ENCODE measurements at regions not wholly inside any gene's neighbourhood (a gene's known extent, or its start where the extent isn't known, plus 50 kb on each side); places are given as distances from the start of the nearest gene placed in this dataset.

DNA sequence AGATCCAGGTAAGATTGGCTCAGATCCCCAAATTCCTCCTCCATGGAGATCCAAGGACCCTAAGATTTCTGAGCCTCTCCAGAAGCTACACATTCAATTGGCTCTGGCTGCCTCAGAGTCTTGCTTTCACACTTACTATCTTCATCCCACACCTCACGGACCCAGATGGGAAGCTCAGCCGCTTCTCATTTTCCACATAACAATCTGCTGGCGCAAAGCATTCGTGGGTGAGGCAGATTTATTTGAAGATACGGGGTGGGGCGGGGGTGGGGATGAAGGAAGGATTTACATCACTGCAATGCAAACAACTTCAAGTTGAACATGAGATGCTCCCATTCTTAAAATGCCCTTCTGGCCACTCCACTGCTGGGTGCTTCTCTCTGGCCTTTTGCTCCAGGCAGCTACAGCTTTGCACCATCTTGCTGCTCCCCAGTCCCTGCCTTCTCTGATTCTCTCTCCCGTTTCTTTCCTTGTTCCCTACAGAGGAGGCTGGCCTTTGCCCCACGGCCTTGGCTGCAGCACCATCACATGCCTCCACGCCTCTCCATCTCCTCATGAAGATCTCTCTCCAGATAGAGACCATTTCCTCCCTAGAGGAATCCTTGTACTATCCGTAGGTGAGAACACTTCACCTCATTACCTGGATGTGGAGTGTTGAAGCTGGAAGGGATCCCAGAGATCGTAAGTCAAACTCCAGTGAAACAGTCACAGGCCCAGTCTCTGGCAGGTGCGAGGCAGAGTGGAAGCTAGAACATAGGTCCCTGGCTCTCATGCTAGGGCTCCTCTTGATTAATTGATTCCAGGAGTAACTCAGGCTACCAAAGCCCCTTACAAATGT lies 175.9 kb downstream of the RPLP1 start:
- Histone ChIP-seq H3K4me3 (ENCODE audit: low read depth in 1 of 2, low read length in 2 of 2) (no peak overlapping the region), H3K4me1 (ENCODE audit: insufficient read depth, low read length) (no peaks in the 10 kb centered on the region), H3K79me2 (ENCODE audit: insufficient read depth, low read length) (no peaks in the 10 kb centered on the region), H3K4me2 (ENCODE audit: insufficient read depth, low read length) (no peak overlapping the region), H4K20me1 (ENCODE audit: insufficient read depth, low read length) (no peaks in the 10 kb centered on the region), H3K9me3 (ENCODE audit: insufficient read depth, low read length, severe bottlenecking) (no peaks in the 10 kb centered on the region), H3K27me3 (ENCODE audit: insufficient read depth, low read length, poor library complexity) (no peaks in the 10 kb centered on the region), H3K27ac (ENCODE audit: low read length) (no peak overlapping the region), H3K36me3 (ENCODE audit: insufficient read depth, low read length) (no peaks in the 10 kb centered on the region), H3K9ac (ENCODE audit: low read depth, low read length) (no peak overlapping the region), H2AFZ (ENCODE audit: low read depth, low read length) (no peak overlapping the region)
- TF ChIP-seq EZH2 (IDR thresholded peaks at IDR 0.05; ENCODE audit: borderline replicate concordance, low read depth, low read length, severe bottlenecking) = no peak
- TF ChIP-seq, protein P1, sequence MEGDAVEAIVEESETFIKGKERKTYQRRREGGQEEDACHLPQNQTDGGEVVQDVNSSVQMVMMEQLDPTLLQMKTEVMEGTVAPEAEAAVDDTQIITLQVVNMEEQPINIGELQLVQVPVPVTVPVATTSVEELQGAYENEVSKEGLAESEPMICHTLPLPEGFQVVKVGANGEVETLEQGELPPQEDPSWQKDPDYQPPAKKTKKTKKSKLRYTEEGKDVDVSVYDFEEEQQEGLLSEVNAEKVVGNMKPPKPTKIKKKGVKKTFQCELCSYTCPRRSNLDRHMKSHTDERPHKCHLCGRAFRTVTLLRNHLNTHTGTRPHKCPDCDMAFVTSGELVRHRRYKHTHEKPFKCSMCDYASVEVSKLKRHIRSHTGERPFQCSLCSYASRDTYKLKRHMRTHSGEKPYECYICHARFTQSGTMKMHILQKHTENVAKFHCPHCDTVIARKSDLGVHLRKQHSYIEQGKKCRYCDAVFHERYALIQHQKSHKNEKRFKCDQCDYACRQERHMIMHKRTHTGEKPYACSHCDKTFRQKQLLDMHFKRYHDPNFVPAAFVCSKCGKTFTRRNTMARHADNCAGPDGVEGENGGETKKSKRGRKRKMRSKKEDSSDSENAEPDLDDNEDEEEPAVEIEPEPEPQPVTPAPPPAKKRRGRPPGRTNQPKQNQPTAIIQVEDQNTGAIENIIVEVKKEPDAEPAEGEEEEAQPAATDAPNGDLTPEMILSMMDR (IDR thresholded peaks at IDR 0.05; ENCODE audit: borderline replicate concordance, extremely low read depth, low read length, poor library complexity, severe bottlenecking) = no peak
- ATAC-seq (ENCODE audit: insufficient read depth, low read depth) (no peak), DNase-seq (no peak)

DNA sequence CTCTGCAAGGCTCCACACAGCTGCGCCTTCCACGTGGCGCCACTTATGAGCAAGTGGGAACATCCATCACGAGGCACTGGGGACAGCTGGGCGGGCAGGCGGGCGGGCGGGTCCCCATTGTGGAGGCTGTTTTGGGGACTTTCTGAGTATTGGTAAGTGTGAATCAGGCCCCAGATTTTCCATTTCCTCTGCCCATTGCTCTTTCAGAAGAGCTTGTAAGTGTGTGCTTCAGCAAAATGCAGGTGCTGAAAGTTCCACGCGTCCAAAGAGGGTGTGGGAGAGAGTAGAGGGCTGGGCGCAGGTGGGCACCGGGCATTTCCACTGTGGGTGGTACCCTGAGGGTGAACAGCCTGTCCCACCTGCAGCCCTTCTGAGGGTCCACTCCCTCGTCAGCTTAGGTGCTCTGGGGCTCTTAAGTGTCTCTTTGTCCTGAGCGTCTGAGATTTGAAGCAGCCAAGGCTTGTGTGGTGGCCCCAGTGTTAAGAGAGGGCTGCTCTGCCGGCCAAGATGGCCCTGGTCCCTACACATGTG lies 177.1 kb downstream of the RPLP1 start:
- no peaks in the 10 kb centered on the region for H3K27me3 ChIP-seq (ENCODE audit: insufficient read depth, low read length, poor library complexity)
- H3K79me2 ChIP-seq (ENCODE audit: insufficient read depth, low read length) = no peaks in the 10 kb centered on the region
- H4K20me1 ChIP-seq (ENCODE audit: insufficient read depth, low read length) = no peaks in the 10 kb centered on the region
- ATAC-seq (ENCODE audit: insufficient read depth, low read depth) (no peak), DNase-seq (no peak)
- no peak overlapping the region for H3K4me2 ChIP-seq (ENCODE audit: insufficient read depth, low read length)
- no peaks in the 10 kb centered on the region for H3K36me3 ChIP-seq (ENCODE audit: insufficient read depth, low read length)
- H2AFZ ChIP-seq (ENCODE audit: low read depth, low read length) = no peak overlapping the region
- no peak overlapping the region for H3K9ac ChIP-seq (ENCODE audit: low read depth, low read length)
- no peak overlapping the region for H3K27ac ChIP-seq (ENCODE audit: low read length)
- no peak overlapping the region for H3K4me3 ChIP-seq (ENCODE audit: low read depth in 1 of 2, low read length in 2 of 2)
- H3K4me1 ChIP-seq (ENCODE audit: insufficient read depth, low read length) = no peaks in the 10 kb centered on the region
- no peaks in the 10 kb centered on the region for H3K9me3 ChIP-seq (ENCODE audit: insufficient read depth, low read length, severe bottlenecking)
- TF ChIP-seq EZH2 (IDR thresholded peaks at IDR 0.05; ENCODE audit: borderline replicate concordance, low read depth, low read length, severe bottlenecking) = no peak
- TF ChIP-seq, protein P1 (IDR thresholded peaks at IDR 0.05; ENCODE audit: borderline replicate concordance, extremely low read depth, low read length, poor library complexity, severe bottlenecking) = no peak

DNA sequence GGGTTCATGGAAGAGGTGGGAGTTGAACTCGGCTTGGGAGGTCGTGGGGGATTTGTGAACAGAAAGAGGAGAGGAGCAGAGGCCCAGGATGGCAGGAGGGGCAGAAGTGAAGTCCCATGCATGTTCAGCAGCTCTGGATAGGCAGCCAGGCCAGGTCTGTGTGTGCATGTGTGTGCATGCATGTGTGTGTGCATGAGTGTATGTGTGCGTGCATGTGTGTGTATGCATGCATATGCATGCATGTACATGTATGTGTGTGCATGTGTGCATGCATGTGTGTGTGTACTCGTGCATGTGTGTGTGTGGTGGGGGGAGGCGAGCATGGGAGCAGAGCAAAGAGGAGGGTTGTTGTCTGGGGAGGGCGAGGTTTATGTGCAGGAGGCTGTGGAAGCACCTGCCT lies 178.4 kb downstream of the RPLP1 start:
- Histone ChIP-seq H3K9me3 (ENCODE audit: insufficient read depth, low read length, severe bottlenecking) (no peaks in the 10 kb centered on the region), H3K9ac (ENCODE audit: low read depth, low read length) (no peak overlapping the region), H3K79me2 (ENCODE audit: insufficient read depth, low read length) (no peaks in the 10 kb centered on the region), H4K20me1 (ENCODE audit: insufficient read depth, low read length) (no peaks in the 10 kb centered on the region), H3K36me3 (ENCODE audit: insufficient read depth, low read length) (no peaks in the 10 kb centered on the region), H3K4me3 (ENCODE audit: low read depth in 1 of 2, low read length in 2 of 2) (no peak overlapping the region), H3K27ac (ENCODE audit: low read length) (no peak overlapping the region), H3K4me1 (ENCODE audit: insufficient read depth, low read length) (no peaks in the 10 kb centered on the region), H2AFZ (ENCODE audit: low read depth, low read length) (no peak overlapping the region), H3K4me2 (ENCODE audit: insufficient read depth, low read length) (no peak overlapping the region), H3K27me3 (ENCODE audit: insufficient read depth, low read length, poor library complexity) (no peaks in the 10 kb centered on the region)
- DNase-seq = no peak
- TF ChIP-seq, protein P1 (IDR thresholded peaks at IDR 0.05; ENCODE audit: borderline replicate concordance, extremely low read depth, low read length, poor library complexity, severe bottlenecking) = no peak
- no peak for TF ChIP-seq EZH2 (IDR thresholded peaks at IDR 0.05; ENCODE audit: borderline replicate concordance, low read depth, low read length, severe bottlenecking)
- ATAC-seq (ENCODE audit: insufficient read depth, low read depth) = no peak
